NT2/D1 (cell line): ENCODE measurements at regions not wholly inside any gene's neighbourhood (a gene's known extent, or its start where the extent isn't known, plus 50 kb on each side); places are given as distances from the start of the nearest gene placed in this dataset.

ENCODE experiments used
- DNase-seq: peaks from one replicate; pipeline ENCODE4 v3.0.0-alpha.2; 2011; ENCODE audit warnings: low read depth, low spot score
- H3K27me3 ChIP-seq: 2 replicates; pipeline ENCODE4 v1.6.0; 2011; ENCODE audit warnings: mild to moderate bottlenecking; ENCODE audit not compliant: insufficient read length, insufficient read depth
- H3K36me3 ChIP-seq: 2 replicates; pipeline ENCODE4 v1.6.1; 2011; ENCODE audit warnings: mild to moderate bottlenecking, low read length, mixed read lengths; ENCODE audit not compliant: insufficient read depth, insufficient read length
- H3K4me1 ChIP-seq: 2 replicates; pipeline ENCODE4 v1.5.1; 2011; ENCODE audit not compliant: insufficient read depth, insufficient read length
- H3K4me3 ChIP-seq: 2 replicates; pipeline ENCODE4 v1.5.1; 2011; ENCODE audit warnings: low read depth; ENCODE audit not compliant: insufficient read length
- H3K9ac ChIP-seq: 2 replicates; pipeline ENCODE4 v1.6.0; 2011; ENCODE audit warnings: low read depth; ENCODE audit not compliant: insufficient read length
- H3K9me3 ChIP-seq: 2 replicates; pipeline ENCODE4 v1.5.1; 2011; ENCODE audit warnings: mild to moderate bottlenecking, low read length; ENCODE audit not compliant: insufficient read depth
- SUZ12 ChIP-seq: IDR thresholded peaks from 2 replicates; pipeline ENCODE4 v1.6.1; 2011; ENCODE audit not compliant: insufficient read length, insufficient read depth; ENCODE audit errors: extremely low read depth
- YY1 ChIP-seq: IDR thresholded peaks from 2 replicates; pipeline ENCODE4 v1.6.1; 2011; ENCODE audit not compliant: insufficient read length, insufficient read depth
- ZNF274 ChIP-seq: IDR thresholded peaks from 2 replicates; pipeline ENCODE4 v1.6.1; 2011; ENCODE audit warnings: mild to moderate bottlenecking, low read depth, low read length

GRCh38 chr4:64882311-64883086 lies 473.2 kb upstream of the TECRL start:
- H3K27me3 ChIP-seq = no peaks in the 10 kb centered on the region
- DNase-seq = no peak
- no peaks in the 10 kb centered on the region for H3K36me3 ChIP-seq
- no peak for TF ChIP-seq YY1
- TF ChIP-seq SUZ12 = no peak
- TF ChIP-seq ZNF274 = no peak
- H3K9ac ChIP-seq = no peak overlapping the region
- H3K4me3 ChIP-seq = no peak overlapping the region
- no peaks in the 10 kb centered on the region for H3K9me3 ChIP-seq
- H3K4me1 ChIP-seq = no peaks in the 10 kb centered on the region

- H3K27me3 ChIP-seq = no peaks in the 10 kb centered on the region
- no peak for TF ChIP-seq SUZ12
- no peak for DNase-seq
Measured at GRCh38 chr4:64880557-64880956, 471.3 kb upstream of the TECRL start.

GRCh38 chr4:64876021-64876420 lies 466.8 kb upstream of the TECRL start:
- DNase-seq = no peak
- Histone ChIP-seq H3K36me3 (no peaks in the 10 kb centered on the region), H3K9ac (no peak overlapping the region), H3K4me1 (no peaks in the 10 kb centered on the region), H3K4me3 (no peak overlapping the region), H3K9me3 (no peaks in the 10 kb centered on the region), H3K27me3 (no peaks in the 10 kb centered on the region)
- TF ChIP-seq SUZ12 (no peak), YY1 (no peak), ZNF274 (no peak)

More at GRCh38 chr4:64880557-64880956, 471.3 kb upstream of the TECRL start:
- no peaks in the 10 kb centered on the region for H3K36me3 ChIP-seq
- no peak overlapping the region for H3K9ac ChIP-seq
- H3K4me3 ChIP-seq = no peak overlapping the region
- no peaks in the 10 kb centered on the region for H3K4me1 ChIP-seq
- no peaks in the 10 kb centered on the region for H3K9me3 ChIP-seq

- Histone ChIP-seq H3K4me3 (no peak overlapping the region), H3K36me3 (no peaks in the 10 kb centered on the region), H3K9me3 (peaks cover 5% of the 10 kb centered on the region; the same call in 1 of the 2 replicates), H3K27me3 (no peaks in the 10 kb centered on the region), H3K9ac (no peak overlapping the region), H3K4me1 (no peaks in the 10 kb centered on the region)
- no peak for DNase-seq
- TF ChIP-seq SUZ12 (no peak), ZNF274 (no peak), YY1 (no peak)
Measured at GRCh38 chr4:64870558-64870957, 461.3 kb upstream of the TECRL start.

GRCh38 chr4:64857815-64858214 lies 448.6 kb upstream of the TECRL start:
- Histone ChIP-seq H3K9ac (no peak overlapping the region), H3K9me3 (no peaks in the 10 kb centered on the region), H3K36me3 (no peaks in the 10 kb centered on the region)

GRCh38 chr4:64857198-64857597 lies 447.9 kb upstream of the TECRL start:
- TF ChIP-seq YY1 (no peak), ZNF274 (no peak), SUZ12 (no peak)
- H3K9me3 ChIP-seq = no peaks in the 10 kb centered on the region
- H3K36me3 ChIP-seq = no peaks in the 10 kb centered on the region
- H3K9ac ChIP-seq = no peak overlapping the region
- no peak overlapping the region for H3K4me3 ChIP-seq
- no peaks in the 10 kb centered on the region for H3K27me3 ChIP-seq
- H3K4me1 ChIP-seq = no peaks in the 10 kb centered on the region
- no peak for DNase-seq

More at GRCh38 chr4:64857815-64858214, 448.6 kb upstream of the TECRL start:
- no peaks in the 10 kb centered on the region for H3K27me3 ChIP-seq
- no peak for DNase-seq
- TF ChIP-seq ZNF274 (no peak), YY1 (no peak), SUZ12 (no peak)
- no peaks in the 10 kb centered on the region for H3K4me1 ChIP-seq
- no peak overlapping the region for H3K4me3 ChIP-seq

- H3K27me3 ChIP-seq = no peaks in the 10 kb centered on the region
- H3K4me1 ChIP-seq = no peaks in the 10 kb centered on the region
- H3K9ac ChIP-seq = no peak overlapping the region
- no peak overlapping the region for H3K4me3 ChIP-seq
- no peaks in the 10 kb centered on the region for H3K9me3 ChIP-seq
- no peak for DNase-seq
- TF ChIP-seq YY1 (no peak), ZNF274 (no peak), SUZ12 (no peak)
- no peaks in the 10 kb centered on the region for H3K36me3 ChIP-seq
Measured at GRCh38 chr4:64846417-64846816, 437.2 kb upstream of the TECRL start.

GRCh38 chr4:64829749-64830148 lies 420.5 kb upstream of the TECRL start:
- DNase-seq = no peak
- H3K9ac ChIP-seq = no peak overlapping the region
- H3K27me3 ChIP-seq = no peaks in the 10 kb centered on the region
- TF ChIP-seq ZNF274 (no peak), SUZ12 (no peak), YY1 (no peak)
- no peaks in the 10 kb centered on the region for H3K36me3 ChIP-seq
- no peaks in the 10 kb centered on the region for H3K4me1 ChIP-seq
- H3K4me3 ChIP-seq = no peak overlapping the region
- no peaks in the 10 kb centered on the region for H3K9me3 ChIP-seq
